ENCODE measurements at regions not wholly inside any gene's neighbourhood (a gene's known extent, or its start where the extent isn't known, plus 50 kb on each side); places are given as distances from the start of the nearest gene placed in this dataset.

- no peak for DNase-seq
These were observed 307.4 kb downstream of the KLF5 start for GRCh38 chr13:73366241-73366640.

- DNase-seq: no peak
These were observed 306.9 kb downstream of the KLF5 start for GRCh38 chr13:73365681-73366080.

- no peak for DNase-seq
These were observed 306.4 kb downstream of the KLF5 start for GRCh38 chr13:73365252-73365651.

- no peak for DNase-seq
These were observed 305.9 kb downstream of the KLF5 start for GRCh38 chr13:73364736-73365135.

GRCh38 chr13:73358606-73359095, 299.8 kb downstream of the KLF5 start:
- no peak for DNase-seq

GRCh38 chr13:73355134-73355533, 296.3 kb downstream of the KLF5 start:
- no peak for DNase-seq

- no peak for DNase-seq
These were observed 292.9 kb downstream of the KLF5 start for GRCh38 chr13:73351730-73352129.

GRCh38 chr13:73341748-73342147, 282.9 kb downstream of the KLF5 start:
- DNase-seq: no peak

- DNase-seq: no peak
These were observed 281.3 kb downstream of the KLF5 start for GRCh38 chr13:73340069-73340468.

GRCh38 chr13:73339086-73339485, 280.3 kb downstream of the KLF5 start:
- DNase-seq: no peak

GRCh38 chr13:73338389-73338788, 279.6 kb downstream of the KLF5 start:
- no peak for DNase-seq

- DNase-seq: no peak
These were observed 278.7 kb downstream of the KLF5 start for GRCh38 chr13:73337532-73337931.

- DNase-seq: no peak
These were observed 278.0 kb downstream of the KLF5 start for GRCh38 chr13:73336773-73337172.

- no peak for DNase-seq
These were observed 277.1 kb downstream of the KLF5 start for GRCh38 chr13:73335944-73336343.

- no peak for DNase-seq
These were observed 276.4 kb downstream of the KLF5 start for GRCh38 chr13:73335210-73335609.

- no peak for DNase-seq
These were observed 275.6 kb downstream of the KLF5 start for GRCh38 chr13:73334445-73334844.

- no peak for DNase-seq
These were observed 272.8 kb downstream of the KLF5 start for GRCh38 chr13:73331556-73331955.

- no peak for DNase-seq
These were observed 270.6 kb downstream of the KLF5 start for GRCh38 chr13:73329355-73329754.

GRCh38 chr13:73327579-73327978, 268.8 kb downstream of the KLF5 start:
- no peak for DNase-seq

- DNase-seq: no peak
These were observed 267.1 kb downstream of the KLF5 start for GRCh38 chr13:73325723-73326558.

- no peak for DNase-seq
These were observed 266.3 kb downstream of the KLF5 start for GRCh38 chr13:73324842-73325722.

- no peak for DNase-seq
These were observed 264.8 kb downstream of the KLF5 start for GRCh38 chr13:73323615-73324014.

GRCh38 chr13:73321043-73321442, 262.2 kb downstream of the KLF5 start:
- no peak for DNase-seq

GRCh38 chr13:73317140-73317539, 258.3 kb downstream of the KLF5 start:
- no peak for DNase-seq

Data from SW 1271 (cell line).